Dermis blood vessel endothelial cell (primary cell): ENCODE measurements at regions not wholly inside any gene's neighbourhood (a gene's known extent, or its start where the extent isn't known, plus 50 kb on each side); places are given as distances from the start of the nearest gene placed in this dataset.
"Not testable (repeated sequence)": the region's sequence is repeated elsewhere in the genome, so short reads cannot be mapped to it uniquely, and the experiment has no call there.

ENCODE experiments used
- DNase-seq: peaks from one replicate; pipeline ENCODE4 v3.0.0; 2010

- DNase-seq = no peak
Observed at GRCh38 chr3:150357923-150358607, 50.0 kb upstream of the TSC22D2 start.

- no peak for DNase-seq
Observed at GRCh38 chr3:150357140-150357539, 51.0 kb upstream of the TSC22D2 start.

GRCh38 chr3:150355574-150355973 lies 52.5 kb upstream of the TSC22D2 start:
- peak; percentile 30 for DNase-seq

GRCh38 chr3:150352931-150353330 lies 55.2 kb upstream of the TSC22D2 start:
- DNase-seq = no peak

- DNase-seq = peak; percentile 51
Observed at GRCh38 chr3:150351398-150351797, 56.7 kb upstream of the TSC22D2 start.

- no peak for DNase-seq
Observed at GRCh38 chr3:150349314-150350097, 58.6 kb upstream of the TSC22D2 start.

GRCh38 chr3:150348500-150348899 lies 59.6 kb upstream of the TSC22D2 start:
- peak; percentile 88 for DNase-seq

- DNase-seq = peak; percentile 35
Observed at GRCh38 chr3:150346981-150347863, 60.9 kb upstream of the TSC22D2 start.

GRCh38 chr3:150346266-150346665 lies 61.8 kb upstream of the TSC22D2 start:
- no peak for DNase-seq

- no peak for DNase-seq
Observed at GRCh38 chr3:150345021-150345538, 63.0 kb upstream of the TSC22D2 start.

- no peak for DNase-seq
Observed at GRCh38 chr3:150344079-150344759, 63.9 kb upstream of the TSC22D2 start.

- no peak for DNase-seq
Observed at GRCh38 chr3:150342896-150343467, 65.1 kb upstream of the TSC22D2 start.

- DNase-seq = no peak
Observed at GRCh38 chr3:150341891-150342290, 66.2 kb upstream of the TSC22D2 start.

- DNase-seq = not testable (repeated sequence)
Observed at GRCh38 chr3:150336363-150336762, 71.7 kb upstream of the TSC22D2 start.

- DNase-seq = no peak
Observed at GRCh38 chr3:150335631-150336030, 72.5 kb upstream of the TSC22D2 start.

GRCh38 chr3:150334974-150335373 lies 73.1 kb upstream of the TSC22D2 start:
- no peak for DNase-seq

- DNase-seq = no peak
Observed at GRCh38 chr3:150333477-150333876, 74.6 kb upstream of the TSC22D2 start.

- DNase-seq = peak; percentile 68
Observed at GRCh38 chr3:150331978-150332568, 76.0 kb upstream of the TSC22D2 start.

- DNase-seq = no peak
Observed at GRCh38 chr3:150330872-150331271, 77.2 kb upstream of the TSC22D2 start.

- no peak for DNase-seq
Observed at GRCh38 chr3:150330174-150330573, 77.9 kb upstream of the TSC22D2 start.

- no peak for DNase-seq
Observed at GRCh38 chr3:150329408-150329807, 78.7 kb upstream of the TSC22D2 start.

GRCh38 chr3:150328654-150329040 lies 79.5 kb upstream of the TSC22D2 start:
- DNase-seq = no peak
